GM12874 (cell line): ENCODE measurements at regions not wholly inside any gene's neighbourhood (a gene's known extent, or its start where the extent isn't known, plus 50 kb on each side); places are given as distances from the start of the nearest gene placed in this dataset.

Experiments used
- CTCF ChIP-seq: IDR thresholded peaks from 2 replicates; pipeline ENCODE4 v1.5.1; 2011; ENCODE audit warnings: low read depth, mild to moderate bottlenecking, control low read depth, low read length, moderate library complexity; ENCODE audit not compliant: insufficient read depth

GRCh38 chr5:173753307-173754168, 134.6 kb upstream of the CPEB4 start:
- no peak for TF ChIP-seq CTCF

DNA sequence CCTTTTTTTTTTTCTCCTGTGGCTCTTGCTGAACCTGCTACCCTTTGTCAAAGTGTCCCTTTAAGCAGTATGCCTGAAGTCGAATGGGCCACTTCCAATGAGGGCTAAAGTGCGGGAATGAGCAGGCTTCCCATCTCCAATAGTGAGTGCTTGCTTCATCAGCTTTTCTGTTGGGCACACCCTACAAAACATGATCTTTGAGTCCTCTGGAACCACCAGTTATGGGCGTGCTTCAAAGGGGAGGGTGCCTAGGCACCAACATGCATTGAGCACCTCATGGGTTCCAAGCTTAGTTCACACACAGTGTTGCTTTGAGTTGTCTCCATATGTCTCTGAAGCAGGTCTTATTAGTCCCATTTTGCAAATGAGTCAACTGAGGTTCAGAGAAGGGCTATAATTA, 132.8 kb upstream of the CPEB4 start:
- no peak for TF ChIP-seq CTCF

- no peak for TF ChIP-seq CTCF
Observed at GRCh38 chr5:173757403-173758209, 130.5 kb upstream of the CPEB4 start.

GRCh38 chr5:173758676-173759075, 129.5 kb upstream of the CPEB4 start:
- no peak for TF ChIP-seq CTCF

DNA sequence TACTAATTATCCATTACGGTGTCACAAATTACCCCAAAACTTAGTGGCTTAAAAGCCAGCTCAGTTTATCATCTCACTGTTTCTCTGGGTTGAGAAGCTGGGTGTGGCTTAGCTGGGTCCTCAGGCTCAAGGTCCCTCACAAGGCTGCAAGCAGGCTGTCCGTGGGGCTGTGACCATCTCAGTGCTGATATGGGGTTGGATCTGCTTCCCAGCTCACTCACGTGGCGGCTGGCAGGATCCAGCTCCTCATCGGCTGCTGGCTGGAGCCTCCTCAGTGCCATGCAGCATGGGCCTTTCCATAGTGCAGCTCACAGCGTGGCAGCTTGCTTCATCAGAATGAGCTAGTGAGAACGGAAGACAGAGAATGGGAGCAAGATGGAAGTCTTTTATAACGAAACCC, 128.5 kb upstream of the CPEB4 start:
- TF ChIP-seq CTCF, result no peak

GRCh38 chr5:173760461-173761177, 127.5 kb upstream of the CPEB4 start:
- no peak for TF ChIP-seq CTCF

GRCh38 chr5:173761178-173761513, 127.0 kb upstream of the CPEB4 start:
- no peak for TF ChIP-seq CTCF
